Uterus (tissue), 3 donors: ENCODE measurements at regions not wholly inside any gene's neighbourhood (a gene's known extent, or its start where the extent isn't known, plus 50 kb on each side); places are given as distances from the start of the nearest gene placed in this dataset.

Experiments used
- DNase-seq, 2 donors: peaks; one replicate each; pipeline ENCODE4 v3.0.0-alpha.2; 2019 to 2020
- H3K27ac ChIP-seq, 2 donors: fragments of 200-600 bp; sonication (generic); 1 replicate in 1 of 2; 2 replicates in 1 of 2; pipeline ENCODE4 v1.5.1; 2016 to 2018
- H3K27me3 ChIP-seq, 2 donors: fragments of 200-600 bp; sonication (generic); one replicate each; pipeline ENCODE4 v1.5.1; 2018 to 2019; ENCODE audit warnings: control low read depth in 1 of 2
- H3K36me3 ChIP-seq, 2 donors: fragments of 200-600 bp; sonication (generic); one replicate each; pipeline ENCODE4 v1.5.1; 2019; ENCODE audit warnings: control low read depth in 1 of 2
- H3K4me1 ChIP-seq, 2 donors: fragments of 200-600 bp; sonication (generic); one replicate each; pipeline ENCODE4 v1.5.1; 2018 to 2019; ENCODE audit warnings: control low read depth in 1 of 2
- H3K4me3 ChIP-seq, 2 donors: fragments of 200-600 bp; sonication (generic); 1 replicate in 1 of 2; 2 replicates in 1 of 2; pipeline ENCODE4 v1.5.1; 2018 to 2019; ENCODE audit warnings: mild to moderate bottlenecking in 1 of 2
- H3K9me3 ChIP-seq, 2 donors: fragments of 200-600 bp; sonication (generic); one replicate each; pipeline ENCODE4 v1.5.1; 2019; ENCODE audit warnings: control low read depth in 1 of 2
- POLR2A ChIP-seq, 2 donors: fragments of 450-650 bp; IDR thresholded peaks; one replicate each; pipeline ENCODE4 v1.6.1; 2016; ENCODE audit warnings: antibody characterized with exemption in 2 of 2, mild to moderate bottlenecking in 1 of 2, moderate library complexity in 1 of 2
- intact Hi-C: fragments of 100-400 bp; cut with DNase I; formaldehyde crosslinking; loops from one replicate; pipeline ENCODE4 v1.15.1; 2023; ENCODE audit warnings: low total_unique reads
- TF ChIP-seq, protein P1 (sequence below), 4 experiments: fragments of 200-600 bp in 2 of 4; fragments of 450-650 bp in 2 of 4; sonication (generic) in 2 of 4; IDR thresholded peaks; one replicate each; pipeline ENCODE4 v1.5.1; 2016 to 2019; ENCODE audit warnings: antibody characterized with exemption in 4 of 4, mild to moderate bottlenecking in 2 of 4, moderate library complexity in 1 of 4
- donor health status: DM: yes; HTN: yes; CAD: no.

DNA sequence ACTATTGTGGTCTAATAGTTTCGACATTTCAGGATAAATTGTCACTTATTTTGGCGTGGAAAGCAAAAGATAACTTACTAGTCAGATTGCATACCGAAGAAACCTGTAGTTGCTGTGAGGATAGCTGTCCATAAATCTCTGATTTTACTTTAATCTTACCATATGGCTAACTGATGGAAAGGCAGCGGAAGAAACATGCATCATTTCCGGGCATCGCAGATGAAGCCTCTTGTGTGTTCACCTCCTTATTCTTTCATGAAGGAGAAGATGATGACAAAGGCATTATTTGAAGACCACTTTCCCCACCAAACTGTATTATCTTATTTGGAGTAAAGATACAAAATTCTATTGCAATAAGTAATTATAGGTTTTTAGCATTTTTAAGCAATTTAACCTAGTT, 763.6 kb upstream of the SLITRK6 start:
- Histone ChIP-seq H3K4me3 (no peak overlapping the region), H3K27me3 (no peaks in the 10 kb centered on the region), H3K9me3 (no peaks in the 10 kb centered on the region), H3K36me3 (no peaks in the 10 kb centered on the region), H3K27ac (no peak overlapping the region), H3K4me1 (no peaks in the 10 kb centered on the region)
- intact Hi-C loops, result no loop called here
- DNase-seq, result no peak
- TF ChIP-seq, protein P1, sequence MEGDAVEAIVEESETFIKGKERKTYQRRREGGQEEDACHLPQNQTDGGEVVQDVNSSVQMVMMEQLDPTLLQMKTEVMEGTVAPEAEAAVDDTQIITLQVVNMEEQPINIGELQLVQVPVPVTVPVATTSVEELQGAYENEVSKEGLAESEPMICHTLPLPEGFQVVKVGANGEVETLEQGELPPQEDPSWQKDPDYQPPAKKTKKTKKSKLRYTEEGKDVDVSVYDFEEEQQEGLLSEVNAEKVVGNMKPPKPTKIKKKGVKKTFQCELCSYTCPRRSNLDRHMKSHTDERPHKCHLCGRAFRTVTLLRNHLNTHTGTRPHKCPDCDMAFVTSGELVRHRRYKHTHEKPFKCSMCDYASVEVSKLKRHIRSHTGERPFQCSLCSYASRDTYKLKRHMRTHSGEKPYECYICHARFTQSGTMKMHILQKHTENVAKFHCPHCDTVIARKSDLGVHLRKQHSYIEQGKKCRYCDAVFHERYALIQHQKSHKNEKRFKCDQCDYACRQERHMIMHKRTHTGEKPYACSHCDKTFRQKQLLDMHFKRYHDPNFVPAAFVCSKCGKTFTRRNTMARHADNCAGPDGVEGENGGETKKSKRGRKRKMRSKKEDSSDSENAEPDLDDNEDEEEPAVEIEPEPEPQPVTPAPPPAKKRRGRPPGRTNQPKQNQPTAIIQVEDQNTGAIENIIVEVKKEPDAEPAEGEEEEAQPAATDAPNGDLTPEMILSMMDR (IDR thresholded peaks at IDR 0.05), result no peak
- no peak for TF ChIP-seq POLR2A (IDR thresholded peaks at IDR 0.05)

DNA sequence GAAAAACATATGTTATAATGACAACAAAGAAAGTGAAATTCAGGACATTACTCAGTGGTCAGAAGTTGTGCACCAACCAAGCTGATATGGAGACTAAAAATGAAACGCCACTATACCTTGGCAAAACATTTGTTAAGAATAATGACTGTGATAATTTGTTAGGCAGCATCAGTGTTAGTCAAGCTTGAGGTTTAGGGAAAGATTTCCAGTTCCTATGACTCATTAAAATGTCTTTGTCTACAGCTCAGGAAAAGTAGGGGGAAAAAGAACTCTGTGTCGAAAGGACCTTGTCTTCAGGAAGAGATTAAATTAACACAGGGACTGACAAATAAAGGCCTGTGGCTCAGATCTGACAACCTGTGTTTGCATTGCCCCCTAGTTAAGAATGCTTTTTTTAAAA, 764.1 kb upstream of the SLITRK6 start:
- no peaks in the 10 kb centered on the region for H3K36me3 ChIP-seq

DNA sequence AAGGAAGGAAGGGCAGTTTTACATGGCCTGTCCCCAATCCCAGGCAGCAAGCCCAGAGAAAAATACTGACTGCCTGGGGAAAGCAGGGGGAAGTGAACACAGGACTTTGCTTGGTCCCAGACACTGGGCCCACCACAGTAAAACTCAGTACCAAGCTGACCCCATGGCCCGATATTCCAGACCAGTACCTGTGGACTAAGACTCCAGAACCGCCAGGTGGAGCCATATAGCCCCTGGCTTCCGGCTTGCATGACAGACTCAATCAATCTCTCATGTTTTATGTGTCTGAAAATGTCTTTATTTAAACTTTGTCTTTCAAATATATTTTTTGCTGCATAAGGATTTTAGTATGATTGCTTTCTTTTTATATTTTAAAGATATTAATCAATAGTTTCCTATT, 767.9 kb upstream of the SLITRK6 start:
- H3K4me3 ChIP-seq, result no peak overlapping the region
- intact Hi-C loops, result no loop called here
- no peak overlapping the region for H3K27ac ChIP-seq
- TF ChIP-seq POLR2A (IDR thresholded peaks at IDR 0.05), result no peak
- TF ChIP-seq, protein P1 (IDR thresholded peaks at IDR 0.05), result no peak
- no peaks in the 10 kb centered on the region for H3K9me3 ChIP-seq
- peaks cover 0 to 3% of the 10 kb centered on the region in 2 donors for H3K36me3 ChIP-seq
- H3K27me3 ChIP-seq, result no peaks in the 10 kb centered on the region
- DNase-seq, result no peak
- H3K4me1 ChIP-seq, result no peaks in the 10 kb centered on the region

More for the DNA sequence above, 764.1 kb upstream of the SLITRK6 start:
- Histone ChIP-seq H3K4me3 (no peak overlapping the region), H3K27me3 (no peaks in the 10 kb centered on the region), H3K4me1 (no peaks in the 10 kb centered on the region), H3K27ac (no peak overlapping the region), H3K9me3 (no peaks in the 10 kb centered on the region)
- no peak for TF ChIP-seq POLR2A (IDR thresholded peaks at IDR 0.05)
- TF ChIP-seq, protein P1 (IDR thresholded peaks at IDR 0.05), result no peak
- no peak for DNase-seq
- intact Hi-C loops, result no loop called here

DNA sequence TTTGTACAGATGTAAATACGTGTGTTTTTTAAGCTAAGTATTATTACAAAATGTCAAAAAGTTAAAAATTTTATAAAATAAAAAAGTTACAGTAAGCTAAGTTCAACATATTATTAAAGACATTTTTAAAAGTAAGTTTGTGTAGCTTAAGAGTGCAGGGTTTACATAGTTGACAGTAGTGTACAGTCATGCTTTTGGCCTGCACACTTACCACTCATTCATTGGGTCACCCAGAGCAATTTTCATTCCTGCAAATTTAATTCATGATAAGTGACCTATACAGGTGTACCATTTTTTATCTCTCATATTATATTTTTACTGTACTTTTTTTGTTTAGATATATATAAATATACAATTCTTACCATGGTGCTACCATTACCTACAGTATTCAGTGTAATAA, 769.9 kb upstream of the SLITRK6 start:
- no peak for TF ChIP-seq POLR2A (IDR thresholded peaks at IDR 0.05)
- TF ChIP-seq, protein P1 (IDR thresholded peaks at IDR 0.05), result no peak

DNA sequence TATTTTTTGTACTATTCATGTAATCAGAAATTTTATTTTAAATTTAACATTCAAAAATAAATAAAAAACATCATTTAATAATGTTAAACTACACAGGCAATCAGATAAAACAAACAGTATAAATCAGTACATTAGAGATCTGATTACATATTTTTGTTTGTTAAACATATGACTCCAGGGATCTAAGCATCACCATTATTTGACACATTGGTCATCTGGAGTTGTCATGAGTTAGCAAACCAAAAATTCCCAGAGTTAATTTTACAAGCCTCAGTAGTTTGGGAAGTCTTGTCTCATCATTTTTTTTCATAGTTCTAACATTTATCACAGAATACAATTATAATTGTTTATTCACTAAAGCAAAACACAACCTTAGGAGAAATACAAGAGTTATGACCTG, 770.8 kb upstream of the SLITRK6 start:
- no peaks in the 10 kb centered on the region for H3K9me3 ChIP-seq
- H3K27me3 ChIP-seq, result no peaks in the 10 kb centered on the region
- intact Hi-C loops, result no loop called here
- no peak for DNase-seq
- no peaks in the 10 kb centered on the region for H3K4me1 ChIP-seq
- peaks cover 0 to 3% of the 10 kb centered on the region in 2 donors for H3K36me3 ChIP-seq
- H3K27ac ChIP-seq, result no peak overlapping the region
- H3K4me3 ChIP-seq, result no peak overlapping the region
- TF ChIP-seq, protein P1 (IDR thresholded peaks at IDR 0.05), result no peak
- no peak for TF ChIP-seq POLR2A (IDR thresholded peaks at IDR 0.05)

More for the DNA sequence above, 769.9 kb upstream of the SLITRK6 start:
- Histone ChIP-seq H3K27me3 (no peaks in the 10 kb centered on the region), H3K9me3 (no peaks in the 10 kb centered on the region), H3K36me3 (peaks cover 0 to 3% of the 10 kb centered on the region in 2 donors), H3K4me1 (no peaks in the 10 kb centered on the region), H3K27ac (no peak overlapping the region), H3K4me3 (no peak overlapping the region)
- DNase-seq, result no peak
- intact Hi-C loops, result no loop called here
